ENCODE measurements at regions not wholly inside any gene's neighbourhood (a gene's known extent, or its start where the extent isn't known, plus 50 kb on each side); places are given as distances from the start of the nearest gene placed in this dataset.
"Not testable (repeated sequence)": the region's sequence is repeated elsewhere in the genome, so short reads cannot be mapped to it uniquely, and the experiment has no call there.

DNA sequence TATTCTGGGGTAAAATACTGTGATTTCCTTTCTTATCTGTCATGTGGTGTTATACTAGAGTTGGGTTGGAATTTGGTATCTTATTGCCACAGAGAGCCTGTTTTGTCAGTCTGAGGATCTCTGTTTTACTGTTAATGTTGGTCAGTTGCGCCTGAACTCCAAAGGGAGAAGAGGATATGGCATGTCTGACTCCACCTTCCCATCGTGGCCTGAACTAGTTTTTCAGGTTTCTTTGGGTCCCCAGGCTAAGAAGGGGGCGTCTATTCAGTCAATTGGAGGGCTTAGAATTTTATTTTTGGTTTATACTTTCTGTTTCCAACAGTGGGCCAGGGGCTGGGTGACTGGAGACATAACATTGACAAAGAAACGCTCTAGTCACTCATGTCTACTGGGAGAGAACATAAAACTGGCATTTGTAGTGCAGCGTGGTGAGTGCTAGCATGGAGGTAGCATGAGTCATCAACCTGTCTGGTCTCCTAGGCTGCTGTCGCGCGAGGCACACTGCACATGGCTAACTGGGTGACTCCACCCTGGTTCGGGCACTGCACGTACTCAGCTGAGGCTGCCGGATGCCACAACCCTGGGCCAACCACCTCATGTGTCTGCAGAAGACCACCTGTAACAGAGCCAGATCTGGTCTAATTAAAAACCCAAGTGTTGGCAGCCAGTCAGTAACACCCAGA is 120.1 kb upstream of the OR9Q1 start:
- peak; percentile 69 for ATAC-seq (replicated peaks)
- H3K9me3 Mint-ChIP-seq: no peaks in the 10 kb centered on the region
- no peak overlapping the region for H3K4me3 Mint-ChIP-seq
- peaks cover 18% of the 10 kb centered on the region for H3K27me3 Mint-ChIP-seq
- no peaks in the 10 kb centered on the region for H3K36me3 Mint-ChIP-seq (ENCODE audit: low read depth)
- no peak overlapping the region for H3K27ac Mint-ChIP-seq
- H3K4me1 Mint-ChIP-seq: peaks cover 4% of the 10 kb centered on the region

DNA sequence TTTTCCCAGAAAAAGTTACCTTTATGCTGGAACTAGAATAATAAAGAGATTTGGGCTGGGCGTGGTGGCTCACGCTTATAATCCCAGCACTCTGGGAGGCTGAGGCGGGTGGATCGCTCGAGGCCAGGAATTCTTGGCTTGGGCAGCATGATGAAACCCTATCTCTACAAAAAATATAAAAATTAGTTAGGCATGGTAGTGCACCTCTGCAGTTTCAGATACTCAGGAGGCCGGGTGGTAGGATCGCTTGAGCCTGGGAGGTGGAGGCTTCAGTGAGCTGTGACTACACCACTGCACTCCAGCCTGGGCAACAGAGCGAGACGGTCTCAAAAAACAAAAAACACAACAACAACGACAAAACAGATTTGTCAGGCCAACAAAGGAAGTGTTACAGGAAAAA is 119.3 kb upstream of the OR9Q1 start:
- Mint-ChIP-seq H3K4me3 (no peak overlapping the region), H3K36me3 (ENCODE audit: low read depth) (no peaks in the 10 kb centered on the region), H3K27me3 (peaks cover 16% of the 10 kb centered on the region), H3K27ac (no peak overlapping the region), H3K4me1 (no peaks in the 10 kb centered on the region), H3K9me3 (no peaks in the 10 kb centered on the region)
- ATAC-seq (replicated peaks): no peak

DNA sequence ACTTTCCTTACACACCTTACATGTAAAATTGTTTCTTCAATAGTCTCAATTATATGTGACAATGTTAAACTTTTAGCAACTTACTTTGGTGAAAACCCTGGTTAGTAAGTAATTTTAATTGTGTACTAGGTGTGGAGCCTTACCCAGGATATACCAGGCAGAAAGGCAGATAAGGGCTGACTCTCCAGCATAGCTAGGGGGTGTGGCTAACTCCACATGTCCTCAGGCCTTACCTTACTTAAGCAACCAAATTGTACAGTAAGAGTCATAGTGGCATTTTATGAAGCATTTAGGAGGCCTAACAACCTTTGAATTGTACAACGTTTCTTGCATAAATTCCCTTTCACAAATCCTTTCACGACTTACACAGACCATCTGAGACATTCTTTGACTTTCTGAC is 118.2 kb upstream of the OR9Q1 start:
- H3K27ac Mint-ChIP-seq: no peak overlapping the region
- H3K9me3 Mint-ChIP-seq: no peaks in the 10 kb centered on the region
- no peaks in the 10 kb centered on the region for H3K4me1 Mint-ChIP-seq
- H3K27me3 Mint-ChIP-seq: peaks cover 13% of the 10 kb centered on the region
- ATAC-seq (replicated peaks): no peak
- no peaks in the 10 kb centered on the region for H3K36me3 Mint-ChIP-seq (ENCODE audit: low read depth)
- no peak overlapping the region for H3K4me3 Mint-ChIP-seq

DNA sequence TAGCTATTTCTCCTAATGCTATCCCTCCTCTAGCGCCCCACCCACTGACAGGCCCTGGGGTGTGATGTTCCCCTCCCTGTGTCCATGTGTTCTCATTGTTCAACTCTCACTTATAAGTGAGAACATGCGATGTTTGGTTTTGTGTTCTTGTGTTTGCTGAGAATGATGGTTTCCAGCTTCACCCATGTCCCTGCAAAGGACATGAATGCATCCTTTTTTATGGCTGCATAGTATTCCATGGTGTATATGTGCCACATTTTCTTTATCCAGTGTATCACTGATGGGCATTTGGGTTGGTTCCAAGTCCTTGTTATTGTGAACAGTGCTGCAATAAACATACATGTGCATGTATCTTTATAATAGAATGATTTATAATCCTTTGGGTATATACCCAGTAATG is 115.3 kb upstream of the OR9Q1 start:
- ATAC-seq (replicated peaks); H3K36me3 Mint-ChIP-seq (ENCODE audit: low read depth); H3K9me3 Mint-ChIP-seq; H3K27me3 Mint-ChIP-seq; H3K4me1 Mint-ChIP-seq; H3K27ac Mint-ChIP-seq; H3K4me3 Mint-ChIP-seq: not testable (repeated sequence)

DNA sequence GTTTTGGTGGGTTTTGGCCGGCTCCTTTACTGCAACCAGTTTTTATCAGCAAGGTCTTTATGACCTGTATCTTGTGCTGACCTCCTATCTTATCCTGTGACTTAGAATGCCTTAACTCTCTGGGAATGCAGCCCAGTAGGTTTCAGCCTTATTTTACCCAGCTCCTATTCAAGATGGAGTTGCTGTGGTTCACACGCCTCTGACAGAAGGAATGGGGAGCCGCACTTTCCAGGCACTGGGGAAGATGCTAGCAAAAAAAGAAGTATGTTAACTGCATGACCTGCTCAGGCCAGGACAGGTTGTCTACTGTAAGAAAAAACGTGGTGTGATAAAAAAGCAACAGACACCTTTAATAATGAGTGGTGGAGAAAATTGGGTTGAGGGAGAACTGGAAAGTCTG is 112.2 kb upstream of the OR9Q1 start:
- ATAC-seq (replicated peaks); H3K4me3 Mint-ChIP-seq; H3K9me3 Mint-ChIP-seq; H3K27me3 Mint-ChIP-seq; H3K27ac Mint-ChIP-seq; H3K4me1 Mint-ChIP-seq; H3K36me3 Mint-ChIP-seq (ENCODE audit: low read depth): not testable (repeated sequence)

DNA sequence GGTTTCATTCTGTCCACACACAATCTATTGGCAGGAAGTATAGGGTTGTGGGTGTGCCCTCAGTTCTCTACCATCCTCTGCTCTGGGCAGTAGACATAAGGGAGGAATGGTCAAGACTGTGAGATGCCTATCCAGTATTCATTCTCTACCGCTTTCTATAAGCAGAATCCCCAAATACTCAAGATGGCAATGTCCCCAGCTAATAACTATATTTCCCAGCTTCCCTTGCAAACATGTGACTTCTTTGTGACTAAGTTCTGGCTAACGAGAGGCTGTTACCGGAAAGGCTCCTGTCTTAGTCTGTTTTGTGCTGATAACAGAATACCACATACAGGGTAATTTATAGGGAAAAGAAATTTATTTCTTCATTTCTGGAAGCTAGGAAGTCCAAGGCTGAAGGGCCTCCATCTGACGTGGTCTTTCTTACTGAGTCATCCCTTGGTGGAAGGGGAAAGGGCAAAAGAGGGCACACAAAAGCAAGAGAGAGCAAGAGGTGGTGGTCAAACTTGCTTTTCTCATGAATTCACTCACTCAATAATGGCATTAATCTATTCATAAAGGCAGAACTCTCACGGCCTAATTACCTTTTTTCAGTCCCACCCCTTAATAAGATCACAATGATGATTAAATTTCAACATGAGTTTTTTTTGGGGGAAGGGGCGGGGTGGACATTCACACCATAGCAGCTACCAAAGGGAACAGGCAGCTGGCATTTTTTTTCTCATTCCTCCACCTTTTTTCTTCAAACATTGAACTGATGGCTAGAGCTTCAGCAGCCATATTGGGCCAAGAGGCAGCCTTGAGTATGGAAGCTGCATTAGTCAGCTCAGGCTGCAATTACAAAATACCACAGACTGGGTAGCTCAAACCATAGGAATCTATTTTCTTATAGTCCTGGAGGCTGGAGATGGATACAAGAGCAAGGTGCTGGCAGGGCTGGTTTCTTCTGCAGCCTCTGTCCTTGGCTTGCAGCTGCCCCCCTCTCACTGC is 109.7 kb upstream of the OR9Q1 start:
- H3K4me3 Mint-ChIP-seq: no peak overlapping the region
- peaks cover 12% of the 10 kb centered on the region for H3K27me3 Mint-ChIP-seq
- no peak overlapping the region for H3K27ac Mint-ChIP-seq
- H3K36me3 Mint-ChIP-seq (ENCODE audit: low read depth): no peaks in the 10 kb centered on the region
- no peak for ATAC-seq (replicated peaks)
- H3K9me3 Mint-ChIP-seq: no peaks in the 10 kb centered on the region
- no peaks in the 10 kb centered on the region for H3K4me1 Mint-ChIP-seq

DNA sequence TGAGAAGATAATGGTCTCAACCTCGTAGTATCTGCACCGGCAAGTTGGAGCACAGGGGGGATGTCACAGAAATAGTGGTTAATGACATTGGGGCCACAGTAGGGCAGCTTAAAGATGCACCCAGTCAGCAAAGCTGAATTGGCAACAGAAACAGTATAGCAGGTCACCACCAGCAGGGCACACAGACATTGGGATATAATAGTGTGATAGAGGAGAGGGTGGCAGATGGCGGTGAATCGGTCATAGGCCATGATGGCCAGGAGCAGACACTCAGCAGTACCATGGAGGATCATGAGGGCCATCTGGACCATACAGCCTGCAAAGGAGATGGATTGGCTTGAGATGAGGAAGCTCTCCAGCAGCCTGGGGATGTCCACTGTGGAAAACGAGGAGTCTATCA is 106.0 kb upstream of the OR9Q1 start:
- Mint-ChIP-seq H3K4me3 (no peak overlapping the region), H3K27ac (no peak overlapping the region), H3K4me1 (no peaks in the 10 kb centered on the region), H3K9me3 (no peaks in the 10 kb centered on the region), H3K27me3 (peaks cover 10% of the 10 kb centered on the region), H3K36me3 (ENCODE audit: low read depth) (no peaks in the 10 kb centered on the region)
- ATAC-seq (replicated peaks): no peak

DNA sequence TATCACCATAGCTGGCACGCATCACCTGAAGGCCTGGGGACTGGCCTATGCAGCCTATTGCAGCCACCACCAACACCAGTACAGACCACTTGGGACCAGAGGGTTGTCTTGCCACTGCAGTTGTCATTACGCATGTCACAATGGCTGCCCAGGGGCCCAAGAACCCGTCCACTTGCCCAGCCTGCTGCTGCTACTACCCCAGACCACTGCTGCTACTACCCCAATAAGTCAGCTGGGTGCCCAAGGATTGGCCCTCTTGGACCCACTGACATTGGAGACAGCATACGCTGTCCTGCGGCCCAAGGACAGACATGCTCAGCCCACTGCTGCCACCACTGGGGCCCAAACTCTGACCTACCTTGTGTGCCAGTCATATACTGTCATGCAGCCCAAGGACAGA is 102.7 kb upstream of the OR9Q1 start:
- Mint-ChIP-seq H3K4me3 (no peak overlapping the region), H3K9me3 (no peaks in the 10 kb centered on the region), H3K4me1 (no peaks in the 10 kb centered on the region), H3K27ac (no peak overlapping the region), H3K36me3 (ENCODE audit: low read depth) (no peaks in the 10 kb centered on the region), H3K27me3 (peaks cover 10% of the 10 kb centered on the region)
- ATAC-seq (replicated peaks): no peak

DNA sequence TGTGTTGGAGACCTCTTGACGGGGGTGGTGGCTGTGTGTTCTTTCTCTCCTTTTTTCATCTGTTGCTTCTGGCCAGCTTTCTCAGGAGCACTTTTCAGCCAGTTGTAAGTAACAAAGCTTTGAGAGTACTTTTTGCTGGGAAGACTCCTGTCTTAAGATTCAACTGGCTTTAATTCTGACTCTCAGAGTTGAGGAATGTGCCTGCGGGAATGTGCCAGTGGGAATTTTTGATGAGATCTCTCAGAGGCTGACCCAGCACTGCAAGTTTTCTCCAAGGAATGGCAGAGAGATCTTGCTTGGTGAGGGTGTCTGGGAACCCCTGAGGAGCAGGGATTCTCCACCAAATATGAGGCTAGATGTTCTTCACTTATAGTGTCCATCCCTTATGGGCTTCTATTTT is 91.6 kb upstream of the OR9Q1 start:
- no peak for ATAC-seq (replicated peaks)
- Mint-ChIP-seq H3K36me3 (ENCODE audit: low read depth) (no peaks in the 10 kb centered on the region), H3K27ac (no peak overlapping the region), H3K9me3 (no peaks in the 10 kb centered on the region), H3K4me1 (no peaks in the 10 kb centered on the region), H3K4me3 (no peak overlapping the region), H3K27me3 (peaks cover 12% of the 10 kb centered on the region)

DNA sequence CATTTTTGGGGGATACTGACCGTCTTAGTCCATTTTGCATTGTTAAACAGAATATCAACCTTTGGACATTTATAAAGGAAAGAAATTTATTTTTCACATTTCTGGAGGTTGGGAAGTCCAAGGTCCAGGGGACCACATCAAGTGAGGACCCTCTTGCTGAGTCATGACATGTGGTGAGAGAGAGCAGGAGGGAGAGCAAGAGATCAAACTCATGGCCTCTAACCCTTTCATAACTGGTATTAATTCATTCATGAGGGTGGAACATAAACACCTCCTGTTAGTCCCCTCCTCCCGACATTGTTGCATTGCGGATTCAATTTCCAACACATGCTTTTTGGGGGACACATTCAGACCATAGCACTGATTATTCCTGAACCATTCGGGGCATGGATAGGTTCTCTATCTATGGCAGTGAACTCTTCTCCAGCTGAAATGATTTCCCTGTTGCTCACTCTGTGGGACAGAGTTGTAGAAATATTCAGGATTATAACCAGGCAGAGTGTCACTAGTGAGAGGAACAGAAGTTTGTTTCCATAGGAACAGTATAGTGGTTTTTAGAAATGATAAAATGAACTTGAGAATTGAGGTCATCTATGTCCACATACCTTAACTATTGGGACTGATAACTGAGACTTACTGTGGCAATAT is 88.2 kb upstream of the OR9Q1 start:
- H3K9me3 Mint-ChIP-seq: no peaks in the 10 kb centered on the region
- H3K4me3 Mint-ChIP-seq: no peak overlapping the region
- H3K36me3 Mint-ChIP-seq (ENCODE audit: low read depth): no peaks in the 10 kb centered on the region
- H3K27me3 Mint-ChIP-seq: peaks cover 3% of the 10 kb centered on the region
- no peak overlapping the region for H3K27ac Mint-ChIP-seq
- no peaks in the 10 kb centered on the region for H3K4me1 Mint-ChIP-seq
- no peak for ATAC-seq (replicated peaks)

DNA sequence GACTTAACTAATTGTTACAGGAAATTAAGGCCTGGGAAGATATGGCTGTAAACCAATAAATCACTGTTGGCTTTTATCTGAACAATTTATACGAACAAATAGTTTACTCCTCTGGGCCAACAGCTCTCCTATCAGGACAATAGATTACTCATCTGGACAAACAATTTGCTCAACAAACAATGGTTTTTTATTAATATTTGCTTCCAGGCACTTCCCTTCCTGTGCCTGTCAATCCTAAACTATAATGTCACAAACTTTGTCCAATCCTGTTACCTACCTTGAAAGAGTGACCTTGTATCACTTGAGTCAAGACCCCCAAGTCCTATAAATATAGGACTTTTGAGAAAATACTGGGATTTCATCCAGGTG is 87.6 kb upstream of the OR9Q1 start:
- Mint-ChIP-seq H3K27ac (no peak overlapping the region), H3K27me3 (peaks cover 3% of the 10 kb centered on the region), H3K4me1 (no peaks in the 10 kb centered on the region), H3K36me3 (ENCODE audit: low read depth) (no peaks in the 10 kb centered on the region), H3K9me3 (no peaks in the 10 kb centered on the region), H3K4me3 (no peak overlapping the region)
- ATAC-seq (replicated peaks): no peak

DNA sequence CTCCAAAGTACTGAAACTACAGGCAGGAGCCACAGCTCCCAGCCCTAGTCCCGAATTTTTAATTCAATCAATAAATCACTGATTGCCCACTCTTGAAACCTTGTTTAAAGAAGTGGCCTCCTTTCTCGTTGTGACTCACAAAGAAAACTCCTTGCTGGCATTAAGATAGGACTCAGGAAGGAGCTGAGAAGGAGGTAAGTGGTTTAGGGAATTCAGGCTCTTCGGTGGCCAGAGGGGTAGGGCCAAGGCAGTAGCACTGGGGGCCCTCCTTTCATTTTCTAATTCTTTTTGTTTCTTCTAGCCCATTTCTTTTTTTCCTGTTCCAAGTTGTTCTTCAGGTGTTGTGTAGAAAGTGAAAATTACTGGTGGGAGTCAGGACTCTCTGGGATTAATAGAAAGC is 86.2 kb upstream of the OR9Q1 start:
- H3K4me1 Mint-ChIP-seq: no peaks in the 10 kb centered on the region

DNA sequence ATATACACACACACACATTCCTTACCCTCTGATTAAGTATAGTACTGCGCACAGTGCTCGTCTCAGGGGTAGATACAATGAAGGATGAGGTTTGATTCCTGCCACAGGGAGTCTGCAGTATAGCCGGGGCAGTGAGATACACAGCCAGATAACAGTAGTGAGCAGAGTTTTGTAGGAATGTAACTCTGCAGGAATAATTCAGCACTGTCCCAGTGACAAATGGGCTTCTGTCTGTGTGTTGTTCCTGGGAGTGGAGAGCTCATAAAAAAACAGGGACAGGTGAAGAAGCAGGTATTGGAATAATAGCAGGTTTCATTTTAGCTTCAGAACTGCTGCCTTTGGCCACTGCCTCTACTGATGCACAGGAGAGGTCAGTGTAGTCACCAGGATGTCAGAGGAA is 85.3 kb upstream of the OR9Q1 start:
- ATAC-seq (replicated peaks): no peak
- Mint-ChIP-seq H3K36me3 (ENCODE audit: low read depth) (no peaks in the 10 kb centered on the region), H3K27ac (no peak overlapping the region)

More for the DNA sequence above, 86.2 kb upstream of the OR9Q1 start:
- Mint-ChIP-seq H3K27me3 (peaks cover under 1% of the 10 kb centered on the region), H3K4me3 (no peak overlapping the region), H3K9me3 (no peaks in the 10 kb centered on the region), H3K27ac (no peak overlapping the region), H3K36me3 (ENCODE audit: low read depth) (no peaks in the 10 kb centered on the region)
- ATAC-seq (replicated peaks): no peak

DNA sequence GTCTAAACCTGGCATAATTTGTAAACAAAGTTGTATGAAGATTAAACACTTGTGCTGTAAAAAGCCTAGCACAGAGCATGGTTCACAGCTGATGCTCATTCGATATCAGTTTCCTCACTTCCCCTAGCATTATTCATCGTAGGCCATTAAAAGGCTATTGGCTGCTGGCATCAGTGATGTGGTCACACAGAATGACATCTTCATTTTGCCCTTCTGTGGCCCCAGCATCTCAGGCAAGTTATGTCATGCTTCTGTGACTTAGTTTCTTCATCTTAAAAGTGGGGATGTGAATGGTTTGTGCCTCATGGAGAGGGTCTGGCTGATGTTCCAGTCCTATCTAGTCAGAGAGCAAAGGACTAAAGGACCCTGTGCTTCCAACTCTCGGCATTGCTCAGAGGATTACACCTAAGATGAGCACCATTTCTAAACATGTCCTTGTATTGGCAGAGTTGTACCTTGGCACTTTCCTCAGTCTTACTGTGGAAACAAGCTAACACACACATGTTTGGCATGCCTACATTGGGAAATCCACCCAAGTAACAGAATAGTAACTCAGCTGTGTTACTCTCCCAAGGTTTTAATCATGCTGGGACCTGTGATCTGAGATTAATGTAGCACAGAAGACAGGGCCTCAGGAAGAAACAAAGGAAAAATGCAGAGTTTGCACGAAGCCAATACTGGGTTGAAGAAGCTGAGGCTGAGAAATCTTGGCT is 83.5 kb upstream of the OR9Q1 start:
- no peaks in the 10 kb centered on the region for H3K4me1 Mint-ChIP-seq
- no peak overlapping the region for H3K27ac Mint-ChIP-seq
- no peaks in the 10 kb centered on the region for H3K36me3 Mint-ChIP-seq (ENCODE audit: low read depth)
- ATAC-seq (replicated peaks): no peak
- no peaks in the 10 kb centered on the region for H3K9me3 Mint-ChIP-seq
- peaks cover 4% of the 10 kb centered on the region for H3K27me3 Mint-ChIP-seq
- no peak overlapping the region for H3K4me3 Mint-ChIP-seq

More for the DNA sequence above, 85.3 kb upstream of the OR9Q1 start:
- no peak overlapping the region for H3K4me3 Mint-ChIP-seq
- peaks cover 4% of the 10 kb centered on the region for H3K27me3 Mint-ChIP-seq
- no peaks in the 10 kb centered on the region for H3K4me1 Mint-ChIP-seq
- H3K9me3 Mint-ChIP-seq: no peaks in the 10 kb centered on the region
